IMR-90 (cell line): ENCODE measurements at regions not wholly inside any gene's neighbourhood (a gene's known extent, or its start where the extent isn't known, plus 50 kb on each side); places are given as distances from the start of the nearest gene placed in this dataset.

Experiments
- ATAC-seq: fragments of 200-7000 bp; cut with Tn5 transposase; 2 replicates; pipeline ENCODE4 v1.9.1; 2020; ENCODE audit warnings: low read depth, mild to moderate bottlenecking, moderate library complexity
- BruUV-seq: library from RNA; stranded (reverse); fragments of 400-500 nt; replicated peaks from 2 replicates; lab custom pipeline; 2021; lab: Mats Ljungman, UMichigan
- CTCF ChIA-PET: fragments of 300-600 bp; formaldehyde crosslinking; extraction: SDS; loops from one replicate; lab custom pipeline; 2021; ENCODE audit warnings: antibody characterized with exemption; lab: Yijun Ruan, JAX
- POLR2A ChIA-PET: fragments of 300-600 bp; sonication (Branson Sonifier 250); formaldehyde crosslinking; loops from one replicate; lab custom pipeline; 2022; ENCODE audit warnings: antibody characterized with exemption; ENCODE audit not compliant: unreplicated experiment; lab: Charles Lee
- DNase-seq: peaks from one replicate; pipeline ENCODE4 v3.0.0; 2013
- H2AFZ ChIP-seq: replicated peaks from 2 replicates; pipeline ENCODE3; 2013; ENCODE audit warnings: low read length, mild to moderate bottlenecking; ENCODE audit not compliant: poor library complexity
- H2AK5ac ChIP-seq: 2 replicates; pipeline ENCODE4 v1.6.1; 2013; ENCODE audit warnings: low read depth, low read length, inconsistent platforms
- H2AK9ac ChIP-seq: replicated peaks from 2 replicates; pipeline ENCODE3; 2013; ENCODE audit warnings: mild to moderate bottlenecking, low read depth, low read length, moderate library complexity; ENCODE audit not compliant: poor library complexity
- H2BK120ac ChIP-seq: 2 replicates; pipeline ENCODE4 v1.6.1; 2013; ENCODE audit warnings: low read depth, low read length, inconsistent platforms
- H2BK15ac ChIP-seq: 3 replicates; pipeline ENCODE4 v1.6.1; 2013; ENCODE audit warnings: low read depth, low read length, inconsistent platforms
- H2BK20ac ChIP-seq: 2 replicates; pipeline ENCODE4 v1.6.1; 2013; ENCODE audit warnings: low read depth, mild to moderate bottlenecking, inconsistent platforms, low read length, moderate library complexity
- H2BK5ac ChIP-seq: 2 replicates; pipeline ENCODE4 v1.6.1; 2013; ENCODE audit warnings: mild to moderate bottlenecking, low read depth, low read length, inconsistent platforms; ENCODE audit not compliant: poor library complexity, severe bottlenecking
- H3K14ac ChIP-seq: replicated peaks from 2 replicates; pipeline ENCODE4 v1.6.1; 2013; ENCODE audit warnings: low read depth, low read length, inconsistent platforms
- H3K18ac ChIP-seq: 2 replicates; pipeline ENCODE4 v1.6.1; 2013; ENCODE audit warnings: low read depth, low read length, control low read depth
- H3K23ac ChIP-seq: 2 replicates; pipeline ENCODE4 v1.6.1; 2013; ENCODE audit warnings: low read depth, low read length, inconsistent platforms
- H3K27ac ChIP-seq: 2 replicates; pipeline ENCODE4 v1.5.1; 2013; ENCODE audit warnings: mild to moderate bottlenecking, control low read depth, low read length; ENCODE audit not compliant: insufficient read depth
- H3K27me3 ChIP-seq: 2 replicates; pipeline ENCODE4 v1.6.1; 2013; ENCODE audit warnings: low read length; ENCODE audit not compliant: control insufficient read depth, insufficient read depth
- H3K36me3 ChIP-seq: 2 replicates; pipeline ENCODE4 v1.6.1; 2013; ENCODE audit warnings: low read length, mixed read lengths; ENCODE audit not compliant: control insufficient read depth, insufficient read depth
- H3K4ac ChIP-seq: 2 replicates; pipeline ENCODE4 v1.6.1; 2013; ENCODE audit warnings: low read depth, low read length, inconsistent platforms
- H3K4me1 ChIP-seq: 2 replicates; pipeline ENCODE4 v1.6.1; 2013; ENCODE audit warnings: low read length, mixed read lengths; ENCODE audit not compliant: control insufficient read depth, insufficient read depth
- H3K4me2 ChIP-seq: 2 replicates; pipeline ENCODE4 v1.6.1; 2013; ENCODE audit warnings: low read depth, mild to moderate bottlenecking, control low read depth, low read length, moderate library complexity
- H3K4me3 ChIP-seq: 2 replicates; pipeline ENCODE4 v1.5.1; 2013; ENCODE audit warnings: low read depth, mild to moderate bottlenecking, control low read depth, low read length, moderate library complexity; ENCODE audit not compliant: insufficient read depth
- H3K56ac ChIP-seq: 2 replicates; pipeline ENCODE4 v1.6.1; 2013; ENCODE audit warnings: low read length, inconsistent platforms; ENCODE audit not compliant: insufficient read depth; ENCODE audit errors: extremely low read depth
- H3K79me1 ChIP-seq, 2 experiments: 2 replicates each; pipeline ENCODE4 v1.6.1; 2013; ENCODE audit warnings: low read length in 2 of 2, inconsistent platforms in 1 of 2, low read depth in 1 of 2
- H3K9ac ChIP-seq: 2 replicates; pipeline ENCODE4 v1.6.1; 2013; ENCODE audit warnings: low read depth, low read length, control low read depth
- H3K9me1 ChIP-seq: 2 replicates; pipeline ENCODE4 v1.6.1; 2013; ENCODE audit warnings: low read length, inconsistent platforms; ENCODE audit not compliant: insufficient read depth
- H3K9me3 ChIP-seq: 2 replicates; pipeline ENCODE4 v1.6.1; 2013; ENCODE audit warnings: low read length; ENCODE audit not compliant: control insufficient read depth, insufficient read depth
- H4K20me1 ChIP-seq: 2 replicates; pipeline ENCODE4 v1.6.1; 2013; ENCODE audit warnings: low read length, inconsistent platforms; ENCODE audit not compliant: insufficient read depth
- H4K5ac ChIP-seq: 2 replicates; pipeline ENCODE4 v1.6.1; 2013; ENCODE audit warnings: mild to moderate bottlenecking, low read depth, low read length, control low read depth
- H4K8ac ChIP-seq, 2 experiments: 2 replicates each; pipeline ENCODE4 v1.6.1; 2013; ENCODE audit warnings: low read depth in 2 of 2, low read length in 2 of 2, control low read depth in 1 of 2, inconsistent platforms in 1 of 2
- H4K91ac ChIP-seq: 2 replicates; pipeline ENCODE4 v1.6.1; 2013; ENCODE audit warnings: low read depth, low read length, inconsistent platforms; ENCODE audit not compliant: insufficient read depth
- CHD1 ChIP-seq: IDR thresholded peaks from 2 replicates; pipeline ENCODE4 v1.6.1; 2012; ENCODE audit warnings: low read depth, low read length, improper control_type of control experiment
- FOS ChIP-seq: fragments of 150-350 bp; IDR thresholded peaks from 2 replicates; pipeline ENCODE4 v1.6.1; 2016; ENCODE audit warnings: low read depth, low read length
- RFX5 ChIP-seq: IDR thresholded peaks from 2 replicates; pipeline ENCODE4 v1.8.0; 2012; ENCODE audit warnings: low read depth, mild to moderate bottlenecking, low read length, moderate library complexity
- WGBS, 2 experiments: methylation state at CpG; one replicate each; pipeline versions ENCODE4 v1.1.5 to v1.1.7; 2013; ENCODE audit warnings: missing lambda C conversion rate in 2 of 2; ENCODE audit not compliant: insufficient read length in 1 of 2; ENCODE audit errors: extremely low coverage in 2 of 2; 5-methylcytosine and 5-hydroxymethylcytosine counted together
- dilution Hi-C: fragments of 300-500 bp; cut with HindIII; formaldehyde crosslinking; loops from one replicate; pipeline ENCODE4 v1.14.3; 2018; ENCODE audit warnings: low sequenced_read_pairs; ENCODE audit not compliant: unreplicated experiment
- in situ Hi-C: fragments of 300-500 bp; cut with MboI; formaldehyde crosslinking; loops from 3 replicates; pipeline ENCODE4 v1.14.3; 2019; ENCODE audit warnings: low sequenced_read_pairs, inconsistent platforms, mixed read lengths
- intact Hi-C: fragments of 100-400 bp; cut with micrococcal nuclease; formaldehyde crosslinking; loops from 2 replicates; pipeline ENCODE4 v1.10.0; 2022
- TF ChIP-seq, protein P1 (sequence below): conservative IDR thresholded peaks from 2 replicates; pipeline ENCODE4 v1.5.1; 2012; ENCODE audit warnings: mild to moderate bottlenecking, low read depth, low read length, improper control_type of control experiment
- TF ChIP-seq, protein P2 (sequence below): fragments of 150-350 bp; IDR thresholded peaks from 2 replicates; pipeline ENCODE4 v1.6.1; 2017; ENCODE audit warnings: mild to moderate bottlenecking, antibody characterized with exemption, low read length, low read depth

DNA sequence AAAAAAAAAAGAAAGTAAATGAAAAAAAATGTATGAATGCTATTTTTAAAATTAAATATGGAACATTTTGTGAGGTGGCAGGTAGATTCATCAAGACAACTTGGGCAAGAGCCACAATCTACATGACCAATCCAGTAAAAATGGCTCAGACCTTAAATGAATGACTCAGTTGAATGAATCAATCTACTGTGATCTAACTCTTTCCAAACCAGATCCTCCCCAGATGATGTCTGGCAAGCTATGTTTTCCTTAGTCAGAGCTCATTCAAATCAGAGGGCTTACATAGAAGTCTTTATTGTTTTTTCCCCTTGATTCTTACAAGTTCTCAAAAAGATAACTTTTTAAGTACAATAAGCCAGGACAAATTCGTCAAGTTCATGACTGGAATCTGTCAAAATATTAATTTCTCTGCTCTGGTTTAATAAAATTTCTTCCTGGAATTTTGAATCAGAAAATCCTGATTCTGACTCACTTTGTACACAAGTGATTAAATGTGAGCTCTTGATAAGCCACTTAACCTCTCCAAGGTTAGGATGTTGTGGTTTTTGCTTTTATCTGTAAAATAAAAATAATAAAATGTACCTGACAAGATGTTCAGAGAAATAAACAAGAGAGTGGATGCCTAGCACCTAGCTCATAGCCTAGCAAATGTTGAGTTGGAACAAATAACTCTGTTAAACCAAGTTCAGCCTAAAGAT lies 105.6 kb upstream of the SMIM31 start:
- no peaks in the 10 kb centered on the region for H3K36me3 ChIP-seq
- ATAC-seq (no peak), DNase-seq (no peak)
- H3K9me3 ChIP-seq, result peaks cover 5% of the 10 kb centered on the region; the same call in 1 of the 2 replicates
- H3K27ac ChIP-seq, result no peak overlapping the region
- H3K4me3 ChIP-seq, result no peak overlapping the region
- no peak overlapping the region for H3K56ac ChIP-seq
- no peak overlapping the region for H2AFZ ChIP-seq
- H2BK20ac ChIP-seq, result no peak overlapping the region
- no CpG with 5 or more reads among the region's 1 CpG for WGBS, 2 experiments
- CTCF ChIA-PET, result no interaction called here
- no peak overlapping the region for H4K5ac ChIP-seq
- H3K9me1 ChIP-seq, result no peaks in the 10 kb centered on the region
- no peak overlapping the region for H2BK120ac ChIP-seq
- H3K14ac ChIP-seq, result no peak overlapping the region
- H3K79me1 ChIP-seq, result no peaks in the 10 kb centered on the region
- dilution Hi-C loops (no loop called here), intact Hi-C loops (no loop called here), in situ Hi-C loops (no loop called here)
- no peaks in the 10 kb centered on the region for H3K4me1 ChIP-seq
- H4K20me1 ChIP-seq, result no peaks in the 10 kb centered on the region
- no peak overlapping the region for H2AK9ac ChIP-seq
- POLR2A ChIA-PET, result no interaction called here
- H4K8ac ChIP-seq, result no peak overlapping the region
- no peaks in the 10 kb centered on the region for H3K27me3 ChIP-seq
- no peak overlapping the region for H4K91ac ChIP-seq
- no peak overlapping the region for H3K23ac ChIP-seq
- H2BK15ac ChIP-seq, result no peak overlapping the region
- H3K4me2 ChIP-seq, result no peak overlapping the region
- H3K4ac ChIP-seq, result no peak overlapping the region
- H2AK5ac ChIP-seq, result no peak overlapping the region
- H3K18ac ChIP-seq, result no peak overlapping the region
- TF ChIP-seq, protein P1, sequence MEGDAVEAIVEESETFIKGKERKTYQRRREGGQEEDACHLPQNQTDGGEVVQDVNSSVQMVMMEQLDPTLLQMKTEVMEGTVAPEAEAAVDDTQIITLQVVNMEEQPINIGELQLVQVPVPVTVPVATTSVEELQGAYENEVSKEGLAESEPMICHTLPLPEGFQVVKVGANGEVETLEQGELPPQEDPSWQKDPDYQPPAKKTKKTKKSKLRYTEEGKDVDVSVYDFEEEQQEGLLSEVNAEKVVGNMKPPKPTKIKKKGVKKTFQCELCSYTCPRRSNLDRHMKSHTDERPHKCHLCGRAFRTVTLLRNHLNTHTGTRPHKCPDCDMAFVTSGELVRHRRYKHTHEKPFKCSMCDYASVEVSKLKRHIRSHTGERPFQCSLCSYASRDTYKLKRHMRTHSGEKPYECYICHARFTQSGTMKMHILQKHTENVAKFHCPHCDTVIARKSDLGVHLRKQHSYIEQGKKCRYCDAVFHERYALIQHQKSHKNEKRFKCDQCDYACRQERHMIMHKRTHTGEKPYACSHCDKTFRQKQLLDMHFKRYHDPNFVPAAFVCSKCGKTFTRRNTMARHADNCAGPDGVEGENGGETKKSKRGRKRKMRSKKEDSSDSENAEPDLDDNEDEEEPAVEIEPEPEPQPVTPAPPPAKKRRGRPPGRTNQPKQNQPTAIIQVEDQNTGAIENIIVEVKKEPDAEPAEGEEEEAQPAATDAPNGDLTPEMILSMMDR, result no peak
- no peak for TF ChIP-seq CHD1
- TF ChIP-seq RFX5, result no peak
- TF ChIP-seq, protein P2, sequence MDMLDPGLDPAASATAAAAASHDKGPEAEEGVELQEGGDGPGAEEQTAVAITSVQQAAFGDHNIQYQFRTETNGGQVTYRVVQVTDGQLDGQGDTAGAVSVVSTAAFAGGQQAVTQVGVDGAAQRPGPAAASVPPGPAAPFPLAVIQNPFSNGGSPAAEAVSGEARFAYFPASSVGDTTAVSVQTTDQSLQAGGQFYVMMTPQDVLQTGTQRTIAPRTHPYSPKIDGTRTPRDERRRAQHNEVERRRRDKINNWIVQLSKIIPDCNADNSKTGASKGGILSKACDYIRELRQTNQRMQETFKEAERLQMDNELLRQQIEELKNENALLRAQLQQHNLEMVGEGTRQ, result no peak
- TF ChIP-seq FOS, result no peak
- H3K9ac ChIP-seq, result no peak overlapping the region
- BruUV-seq, result no TSS peak
- no peak overlapping the region for H2BK5ac ChIP-seq
